ENCODE measurements at regions not wholly inside any gene's neighbourhood (a gene's known extent, or its start where the extent isn't known, plus 50 kb on each side); places are given as distances from the start of the nearest gene placed in this dataset.

DNA sequence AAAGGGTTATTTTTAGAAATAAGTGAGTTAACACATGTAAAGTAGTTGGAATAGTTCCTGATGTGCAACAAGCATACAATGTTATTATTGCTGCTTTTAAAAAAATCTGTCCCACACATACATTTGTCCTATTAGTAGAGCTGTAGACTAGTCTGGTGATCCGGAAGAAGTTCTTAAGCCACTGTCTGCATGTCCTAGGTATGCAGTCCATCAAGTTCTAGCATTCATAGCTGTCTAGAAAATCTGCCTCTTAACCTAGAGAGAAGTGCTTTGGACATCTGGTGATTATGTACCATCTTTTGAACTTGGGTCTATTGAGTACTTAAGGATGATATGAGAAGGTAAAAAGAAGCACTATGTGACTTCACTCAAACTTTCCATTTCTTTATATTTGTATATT is 439.9 kb upstream of the NAALADL2 start:
- ChIA-PET SMC1A (ENCODE audit: uncharacterized antibody, unreplicated experiment) (no interaction called here), RAD21 (ENCODE audit: unreplicated experiment) (no interaction called here), CTCF (no interaction called here), POLR2A (no interaction called here)
- no peaks in the 10 kb centered on the region for H3K9me3 ChIP-seq (replicated peaks; ENCODE audit: control insufficient read depth, insufficient read depth, low read length)
- no peak for DNase-seq (ENCODE audit: low read depth, low spot score)
- in situ Hi-C loops (cut with MboI) = no loop called here
- H3K36me3 ChIP-seq (ENCODE audit: control insufficient read depth in 2 of 2, insufficient read depth in 2 of 2, low read length in 1 of 2) = no peaks in the 10 kb centered on the region
- TF ChIP-seq CBX3 (IDR thresholded peaks at IDR 0.05; ENCODE audit: borderline replicate concordance, low read depth) (no peak), MTA3 (IDR thresholded peaks at IDR 0.05; ENCODE audit: borderline replicate concordance, low read length) (no peak)
- no TSS peak for BruUV-seq (replicated peaks)
- H3K27ac ChIP-seq (ENCODE audit: control insufficient read depth, insufficient read depth) = no peak overlapping the region
- no peaks in the 10 kb centered on the region for H3K4me1 ChIP-seq (ENCODE audit: control insufficient read depth, insufficient read depth, low read length)
- intact Hi-C loops (cut with micrococcal nuclease; ENCODE audit: unreplicated experiment) = no loop called here
- H3K79me2 ChIP-seq (ENCODE audit: control insufficient read depth, insufficient read depth, low read length) = no peaks in the 10 kb centered on the region
- FAIRE-seq = no peak
- H3K4me2 ChIP-seq (ENCODE audit: control insufficient read depth, insufficient read depth) = no peak overlapping the region
- no peaks in the 10 kb centered on the region for H3K27me3 ChIP-seq (replicated peaks in 1 of 2; ENCODE audit: control insufficient read depth in 2 of 2, insufficient read depth in 2 of 2, low read length in 1 of 2)
- no peaks in the 10 kb centered on the region for H4K20me1 ChIP-seq (ENCODE audit: control insufficient read depth, insufficient read depth)
- no peak overlapping the region for H2AFZ ChIP-seq (ENCODE audit: control insufficient read depth, low read depth, low read length)
- WGBS (ENCODE audit: insufficient coverage, insufficient replicate concordance, low lambda C conversion rate, missing lambda C conversion rate) = 0% methylated on average over 1 of the region's 1 CpG
- no peak for ATAC-seq
- H3K4me3 ChIP-seq = no peak overlapping the region
- no peak overlapping the region for H3K9ac ChIP-seq (ENCODE audit: control insufficient read depth, insufficient read depth, low read length)

DNA sequence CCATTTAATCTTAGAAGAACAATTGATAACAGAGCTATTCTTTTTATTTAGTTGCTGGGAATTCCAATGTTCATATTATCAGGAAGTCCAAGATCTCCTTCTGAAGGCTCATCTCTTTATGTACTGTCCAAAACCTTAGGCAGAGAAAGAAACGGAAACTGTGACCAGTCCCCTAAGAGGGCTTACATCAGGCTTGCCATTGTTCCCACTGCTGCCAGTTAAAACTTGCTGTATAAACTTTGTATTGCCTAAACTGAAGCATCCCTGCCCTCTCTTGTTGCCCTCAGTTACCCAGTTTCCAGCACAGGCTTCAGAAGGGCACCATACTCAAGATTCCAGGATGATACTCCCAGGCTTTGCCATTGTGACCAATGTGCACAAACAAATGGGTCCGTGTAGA is 435.2 kb upstream of the NAALADL2 start:
- no peak overlapping the region for H2AFZ ChIP-seq (ENCODE audit: control insufficient read depth, low read depth, low read length)
- H3K4me1 ChIP-seq (ENCODE audit: control insufficient read depth, insufficient read depth, low read length) = no peaks in the 10 kb centered on the region
- no peaks in the 10 kb centered on the region for H4K20me1 ChIP-seq (ENCODE audit: control insufficient read depth, insufficient read depth)
- ChIA-PET CTCF (no interaction called here), RAD21 (ENCODE audit: unreplicated experiment) (no interaction called here), SMC1A (ENCODE audit: uncharacterized antibody, unreplicated experiment) (no interaction called here), POLR2A (no interaction called here)
- H3K9me3 ChIP-seq (replicated peaks; ENCODE audit: control insufficient read depth, insufficient read depth, low read length) = no peaks in the 10 kb centered on the region
- H3K27ac ChIP-seq (ENCODE audit: control insufficient read depth, insufficient read depth) = no peak overlapping the region
- ATAC-seq = no peak
- no peak overlapping the region for H3K4me3 ChIP-seq
- no peaks in the 10 kb centered on the region for H3K79me2 ChIP-seq (ENCODE audit: control insufficient read depth, insufficient read depth, low read length)
- H3K27me3 ChIP-seq (replicated peaks in 1 of 2; ENCODE audit: control insufficient read depth in 2 of 2, insufficient read depth in 2 of 2, low read length in 1 of 2) = no peaks in the 10 kb centered on the region
- H3K36me3 ChIP-seq (ENCODE audit: control insufficient read depth in 2 of 2, insufficient read depth in 2 of 2, low read length in 1 of 2) = no peaks in the 10 kb centered on the region
- no TSS peak for BruUV-seq (replicated peaks)
- no peak overlapping the region for H3K4me2 ChIP-seq (ENCODE audit: control insufficient read depth, insufficient read depth)
- no peak for FAIRE-seq
- WGBS (ENCODE audit: insufficient coverage, insufficient replicate concordance, low lambda C conversion rate, missing lambda C conversion rate) = 0% methylated on average over 2 of the region's 2 CpGs
- in situ Hi-C loops (cut with MboI) = no loop called here
- no peak for DNase-seq (ENCODE audit: low read depth, low spot score)
- intact Hi-C loops (cut with micrococcal nuclease; ENCODE audit: unreplicated experiment) = no loop called here
- H3K9ac ChIP-seq (ENCODE audit: control insufficient read depth, insufficient read depth, low read length) = no peak overlapping the region
- TF ChIP-seq, protein P1, sequence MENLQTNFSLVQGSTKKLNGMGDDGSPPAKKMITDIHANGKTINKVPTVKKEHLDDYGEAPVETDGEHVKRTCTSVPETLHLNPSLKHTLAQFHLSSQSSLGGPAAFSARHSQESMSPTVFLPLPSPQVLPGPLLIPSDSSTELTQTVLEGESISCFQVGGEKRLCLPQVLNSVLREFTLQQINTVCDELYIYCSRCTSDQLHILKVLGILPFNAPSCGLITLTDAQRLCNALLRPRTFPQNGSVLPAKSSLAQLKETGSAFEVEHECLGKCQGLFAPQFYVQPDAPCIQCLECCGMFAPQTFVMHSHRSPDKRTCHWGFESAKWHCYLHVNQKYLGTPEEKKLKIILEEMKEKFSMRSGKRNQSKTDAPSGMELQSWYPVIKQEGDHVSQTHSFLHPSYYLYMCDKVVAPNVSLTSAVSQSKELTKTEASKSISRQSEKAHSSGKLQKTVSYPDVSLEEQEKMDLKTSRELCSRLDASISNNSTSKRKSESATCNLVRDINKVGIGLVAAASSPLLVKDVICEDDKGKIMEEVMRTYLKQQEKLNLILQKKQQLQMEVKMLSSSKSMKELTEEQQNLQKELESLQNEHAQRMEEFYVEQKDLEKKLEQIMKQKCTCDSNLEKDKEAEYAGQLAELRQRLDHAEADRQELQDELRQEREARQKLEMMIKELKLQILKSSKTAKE (IDR thresholded peaks at IDR 0.05; ENCODE audit: low read depth, poor library complexity, severe bottlenecking) = no peak
- TF ChIP-seq CEBPB (IDR thresholded peaks at IDR 0.05; ENCODE audit: borderline replicate concordance in 1 of 2, low read depth in 2 of 2, low read length in 2 of 2) (no peak), NR2C1 (IDR thresholded peaks at IDR 0.05) (no peak), MYC (IDR thresholded peaks at IDR 0.05; ENCODE audit: insufficient read depth, insufficient read length, insufficient replicate concordance, low read length, severe bottlenecking) (no peak), RB1 (IDR thresholded peaks at IDR 0.05; ENCODE audit: borderline replicate concordance) (no peak), CHD4 (IDR thresholded peaks at IDR 0.05) (no peak), SMC3 (IDR thresholded peaks at IDR 0.05; ENCODE audit: borderline replicate concordance, low read length) (no peak), SREBF1 (IDR thresholded peaks at IDR 0.05; ENCODE audit: low read length) (no peak), ZNF384 (IDR thresholded peaks at IDR 0.05; ENCODE audit: borderline replicate concordance, low read depth, low read length) (no peak), STAT3 (IDR thresholded peaks at IDR 0.05; ENCODE audit: low read depth, low read length) (no peak), POLR2A (IDR thresholded peaks at IDR 0.05; ENCODE audit: low read depth, low read length) (no peak)
- TF ChIP-seq, protein P2, sequence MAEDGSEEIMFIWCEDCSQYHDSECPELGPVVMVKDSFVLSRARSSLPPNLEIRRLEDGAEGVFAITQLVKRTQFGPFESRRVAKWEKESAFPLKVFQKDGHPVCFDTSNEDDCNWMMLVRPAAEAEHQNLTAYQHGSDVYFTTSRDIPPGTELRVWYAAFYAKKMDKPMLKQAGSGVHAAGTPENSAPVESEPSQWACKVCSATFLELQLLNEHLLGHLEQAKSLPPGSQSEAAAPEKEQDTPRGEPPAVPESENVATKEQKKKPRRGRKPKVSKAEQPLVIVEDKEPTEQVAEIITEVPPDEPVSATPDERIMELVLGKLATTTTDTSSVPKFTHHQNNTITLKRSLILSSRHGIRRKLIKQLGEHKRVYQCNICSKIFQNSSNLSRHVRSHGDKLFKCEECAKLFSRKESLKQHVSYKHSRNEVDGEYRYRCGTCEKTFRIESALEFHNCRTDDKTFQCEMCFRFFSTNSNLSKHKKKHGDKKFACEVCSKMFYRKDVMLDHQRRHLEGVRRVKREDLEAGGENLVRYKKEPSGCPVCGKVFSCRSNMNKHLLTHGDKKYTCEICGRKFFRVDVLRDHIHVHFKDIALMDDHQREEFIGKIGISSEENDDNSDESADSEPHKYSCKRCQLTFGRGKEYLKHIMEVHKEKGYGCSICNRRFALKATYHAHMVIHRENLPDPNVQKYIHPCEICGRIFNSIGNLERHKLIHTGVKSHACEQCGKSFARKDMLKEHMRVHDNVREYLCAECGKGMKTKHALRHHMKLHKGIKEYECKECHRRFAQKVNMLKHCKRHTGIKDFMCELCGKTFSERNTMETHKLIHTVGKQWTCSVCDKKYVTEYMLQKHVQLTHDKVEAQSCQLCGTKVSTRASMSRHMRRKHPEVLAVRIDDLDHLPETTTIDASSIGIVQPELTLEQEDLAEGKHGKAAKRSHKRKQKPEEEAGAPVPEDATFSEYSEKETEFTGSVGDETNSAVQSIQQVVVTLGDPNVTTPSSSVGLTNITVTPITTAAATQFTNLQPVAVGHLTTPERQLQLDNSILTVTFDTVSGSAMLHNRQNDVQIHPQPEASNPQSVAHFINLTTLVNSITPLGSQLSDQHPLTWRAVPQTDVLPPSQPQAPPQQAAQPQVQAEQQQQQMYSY (CRISPR knock-in tag; IDR thresholded peaks at IDR 0.05) = no peak
